ENCODE measurements at regions not wholly inside any gene's neighbourhood (a gene's known extent, or its start where the extent isn't known, plus 50 kb on each side); places are given as distances from the start of the nearest gene placed in this dataset.

DNA sequence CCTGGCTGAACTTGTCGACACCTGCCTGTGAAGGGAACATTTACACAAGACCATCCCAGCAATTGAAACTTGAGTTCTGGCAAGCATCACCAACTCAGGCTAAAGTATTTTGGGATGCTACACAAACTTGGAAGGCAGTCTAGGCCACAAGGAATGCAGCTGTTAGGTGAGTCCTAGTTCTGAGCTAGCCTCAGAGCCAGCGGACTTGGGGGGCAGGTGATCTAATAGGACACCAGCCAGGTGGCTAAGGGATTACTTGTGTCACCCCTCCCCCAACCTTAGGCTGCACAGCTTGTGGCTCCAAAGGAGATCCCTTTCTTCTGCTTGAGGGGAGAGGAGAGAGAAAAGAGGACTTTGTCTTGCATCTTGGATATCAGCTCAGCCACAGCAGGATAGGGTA is 62.3 kb upstream of the DKK2 start:
- Histone ChIP-seq H3K27ac (replicated peaks) (no peak overlapping the region), H3K27me3 (ENCODE audit: insufficient read depth, poor library complexity, severe bottlenecking) (no peaks in the 10 kb centered on the region), H3K4me3 (replicated peaks; ENCODE audit: insufficient read depth, low read length) (no peak overlapping the region)
- TF ChIP-seq, protein P1, sequence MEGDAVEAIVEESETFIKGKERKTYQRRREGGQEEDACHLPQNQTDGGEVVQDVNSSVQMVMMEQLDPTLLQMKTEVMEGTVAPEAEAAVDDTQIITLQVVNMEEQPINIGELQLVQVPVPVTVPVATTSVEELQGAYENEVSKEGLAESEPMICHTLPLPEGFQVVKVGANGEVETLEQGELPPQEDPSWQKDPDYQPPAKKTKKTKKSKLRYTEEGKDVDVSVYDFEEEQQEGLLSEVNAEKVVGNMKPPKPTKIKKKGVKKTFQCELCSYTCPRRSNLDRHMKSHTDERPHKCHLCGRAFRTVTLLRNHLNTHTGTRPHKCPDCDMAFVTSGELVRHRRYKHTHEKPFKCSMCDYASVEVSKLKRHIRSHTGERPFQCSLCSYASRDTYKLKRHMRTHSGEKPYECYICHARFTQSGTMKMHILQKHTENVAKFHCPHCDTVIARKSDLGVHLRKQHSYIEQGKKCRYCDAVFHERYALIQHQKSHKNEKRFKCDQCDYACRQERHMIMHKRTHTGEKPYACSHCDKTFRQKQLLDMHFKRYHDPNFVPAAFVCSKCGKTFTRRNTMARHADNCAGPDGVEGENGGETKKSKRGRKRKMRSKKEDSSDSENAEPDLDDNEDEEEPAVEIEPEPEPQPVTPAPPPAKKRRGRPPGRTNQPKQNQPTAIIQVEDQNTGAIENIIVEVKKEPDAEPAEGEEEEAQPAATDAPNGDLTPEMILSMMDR (IDR thresholded peaks at IDR 0.05; ENCODE audit: insufficient read depth, low read length) = no peak
- TF ChIP-seq GABPA (IDR thresholded peaks at IDR 0.05; ENCODE audit: low read depth) (no peak), POLR2AphosphoS5 (IDR thresholded peaks at IDR 0.05; ENCODE audit: low read depth) (no peak), SPI1 (IDR thresholded peaks at IDR 0.05; ENCODE audit: borderline replicate concordance, low read depth) (no peak)
- TF ChIP-seq, protein P2, sequence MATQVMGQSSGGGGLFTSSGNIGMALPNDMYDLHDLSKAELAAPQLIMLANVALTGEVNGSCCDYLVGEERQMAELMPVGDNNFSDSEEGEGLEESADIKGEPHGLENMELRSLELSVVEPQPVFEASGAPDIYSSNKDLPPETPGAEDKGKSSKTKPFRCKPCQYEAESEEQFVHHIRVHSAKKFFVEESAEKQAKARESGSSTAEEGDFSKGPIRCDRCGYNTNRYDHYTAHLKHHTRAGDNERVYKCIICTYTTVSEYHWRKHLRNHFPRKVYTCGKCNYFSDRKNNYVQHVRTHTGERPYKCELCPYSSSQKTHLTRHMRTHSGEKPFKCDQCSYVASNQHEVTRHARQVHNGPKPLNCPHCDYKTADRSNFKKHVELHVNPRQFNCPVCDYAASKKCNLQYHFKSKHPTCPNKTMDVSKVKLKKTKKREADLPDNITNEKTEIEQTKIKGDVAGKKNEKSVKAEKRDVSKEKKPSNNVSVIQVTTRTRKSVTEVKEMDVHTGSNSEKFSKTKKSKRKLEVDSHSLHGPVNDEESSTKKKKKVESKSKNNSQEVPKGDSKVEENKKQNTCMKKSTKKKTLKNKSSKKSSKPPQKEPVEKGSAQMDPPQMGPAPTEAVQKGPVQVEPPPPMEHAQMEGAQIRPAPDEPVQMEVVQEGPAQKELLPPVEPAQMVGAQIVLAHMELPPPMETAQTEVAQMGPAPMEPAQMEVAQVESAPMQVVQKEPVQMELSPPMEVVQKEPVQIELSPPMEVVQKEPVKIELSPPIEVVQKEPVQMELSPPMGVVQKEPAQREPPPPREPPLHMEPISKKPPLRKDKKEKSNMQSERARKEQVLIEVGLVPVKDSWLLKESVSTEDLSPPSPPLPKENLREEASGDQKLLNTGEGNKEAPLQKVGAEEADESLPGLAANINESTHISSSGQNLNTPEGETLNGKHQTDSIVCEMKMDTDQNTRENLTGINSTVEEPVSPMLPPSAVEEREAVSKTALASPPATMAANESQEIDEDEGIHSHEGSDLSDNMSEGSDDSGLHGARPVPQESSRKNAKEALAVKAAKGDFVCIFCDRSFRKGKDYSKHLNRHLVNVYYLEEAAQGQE (IDR thresholded peaks at IDR 0.05; ENCODE audit: insufficient replicate concordance, low read depth) = no peak
- DNase-seq (ENCODE audit: low read depth in 1 of 2, low spot score in 1 of 2) = no peak

DNA sequence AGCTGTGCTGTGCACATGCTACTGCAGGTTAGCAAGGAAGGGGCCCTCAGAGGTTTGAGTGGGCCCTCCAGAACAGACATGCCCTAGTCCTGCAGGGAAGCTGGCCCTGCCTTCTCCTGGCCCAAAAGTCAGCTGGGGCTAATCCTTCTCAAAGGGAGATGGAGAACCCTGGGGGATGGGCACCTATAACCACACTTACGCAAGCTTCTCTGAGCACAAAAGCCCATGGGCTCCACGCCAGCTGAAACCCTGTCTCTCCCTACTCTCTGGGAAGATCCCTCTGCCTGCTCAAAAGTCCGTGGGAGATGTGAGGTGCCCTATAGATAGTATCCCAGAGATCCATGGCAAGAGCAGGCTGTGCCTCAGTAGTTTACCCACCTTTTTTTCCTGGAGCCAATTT is 58.9 kb upstream of the DKK2 start:
- DNase-seq (ENCODE audit: low read depth in 1 of 2, low spot score in 1 of 2) = no peak
- Histone ChIP-seq H3K27me3 (ENCODE audit: insufficient read depth, poor library complexity, severe bottlenecking) (no peaks in the 10 kb centered on the region), H3K27ac (replicated peaks) (no peak overlapping the region), H3K4me3 (replicated peaks; ENCODE audit: insufficient read depth, low read length) (no peak overlapping the region)
- TF ChIP-seq SPI1 (IDR thresholded peaks at IDR 0.05; ENCODE audit: borderline replicate concordance, low read depth) (no peak), POLR2AphosphoS5 (IDR thresholded peaks at IDR 0.05; ENCODE audit: low read depth) (no peak), GABPA (IDR thresholded peaks at IDR 0.05; ENCODE audit: low read depth) (no peak)
- TF ChIP-seq, protein P1 (IDR thresholded peaks at IDR 0.05; ENCODE audit: insufficient read depth, low read length) = no peak
- TF ChIP-seq, protein P2 (IDR thresholded peaks at IDR 0.05; ENCODE audit: insufficient replicate concordance, low read depth) = no peak

DNA sequence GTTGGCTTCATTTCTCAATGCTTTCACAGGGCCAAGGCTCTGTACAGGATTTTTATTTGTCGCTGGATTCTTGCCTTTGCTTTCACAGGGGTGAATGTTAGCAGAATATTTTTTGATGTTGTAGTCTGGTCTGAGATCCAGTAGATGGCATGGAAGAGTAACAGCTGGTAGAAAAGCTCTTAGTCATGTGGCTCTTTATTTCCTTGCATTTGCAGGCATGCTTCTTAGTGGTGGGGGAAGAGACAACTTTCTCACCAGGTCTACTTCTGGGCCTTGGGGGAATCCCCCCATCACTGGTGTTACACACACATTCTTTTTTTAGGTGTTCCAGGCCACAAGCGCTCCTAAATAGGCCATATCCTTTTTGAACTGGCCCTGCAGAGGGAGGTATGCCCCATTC is 58.2 kb upstream of the DKK2 start:
- TF ChIP-seq SPI1 (IDR thresholded peaks at IDR 0.05; ENCODE audit: borderline replicate concordance, low read depth) = no peak
- TF ChIP-seq, protein P1 (IDR thresholded peaks at IDR 0.05; ENCODE audit: insufficient read depth, low read length) = peak; percentile 24
- Histone ChIP-seq H3K4me3 (replicated peaks; ENCODE audit: insufficient read depth, low read length) (no peak overlapping the region), H3K27ac (replicated peaks) (no peak overlapping the region), H3K27me3 (ENCODE audit: insufficient read depth, poor library complexity, severe bottlenecking) (no peaks in the 10 kb centered on the region)
- no peak for DNase-seq (ENCODE audit: low read depth in 1 of 2, low spot score in 1 of 2)
